Neural cell (in vitro differentiated cells): ENCODE measurements at regions not wholly inside any gene's neighbourhood (a gene's known extent, or its start where the extent isn't known, plus 50 kb on each side); places are given as distances from the start of the nearest gene placed in this dataset.

Source experiments
- H2AFZ ChIP-seq: fragments of 200-600, 300-800 bp; sonication (generic), shearing (Covaris generic); 2 replicates; pipeline ENCODE4 v1.6.0; 2014; ENCODE audit warnings: low read depth, mild to moderate bottlenecking, antibody characterized with exemption, low read length, moderate library complexity
- H3F3A ChIP-seq: fragments of 200-600 bp; shearing (Covaris generic); 2 replicates; pipeline ENCODE4 v1.6.1; 2016; ENCODE audit warnings: mild to moderate bottlenecking, moderate library complexity, mixed read lengths, antibody characterized with exemption, low read length; ENCODE audit not compliant: insufficient read depth, poor library complexity, severe bottlenecking
- H3K27ac ChIP-seq: fragments of 200-600, 300-800 bp; sonication (generic), shearing (Covaris generic); 2 replicates; pipeline ENCODE4 v1.5.1; 2014; ENCODE audit warnings: mild to moderate bottlenecking, low read length, moderate library complexity
- H3K27me3 ChIP-seq: fragments of 300-800, 200-600 bp; sonication (generic), shearing (Covaris generic); 2 replicates; pipeline ENCODE4 v1.6.0; 2014; ENCODE audit warnings: mild to moderate bottlenecking, low read depth, low read length, moderate library complexity; ENCODE audit not compliant: insufficient read depth
- H3K36me3 ChIP-seq: fragments of 300-800, 200-600 bp; sonication (generic), shearing (Covaris generic); 2 replicates; pipeline ENCODE4 v1.5.1; 2014; ENCODE audit warnings: mild to moderate bottlenecking, antibody characterized with exemption, low read length, moderate library complexity; ENCODE audit not compliant: insufficient read depth
- H3K4me2 ChIP-seq: fragments of 300-800, 200-600 bp; sonication (generic), shearing (Covaris generic); 2 replicates; pipeline ENCODE4 v1.6.0; 2014; ENCODE audit warnings: mild to moderate bottlenecking, low read length
- H3K4me3 ChIP-seq: fragments of 300-800, 200-600 bp; sonication (generic), shearing (Covaris generic); 2 replicates; pipeline ENCODE4 v1.5.1; 2014; ENCODE audit warnings: mild to moderate bottlenecking, low read length, moderate library complexity
- H3K79me2 ChIP-seq: fragments of 200-600 bp; shearing (Covaris generic); replicated peaks from 2 replicates; pipeline ENCODE4 v1.6.0; 2014; ENCODE audit warnings: mild to moderate bottlenecking, low read length, moderate library complexity; ENCODE audit not compliant: insufficient read depth
- H3K9ac ChIP-seq: fragments of 300-800, 200-600 bp; sonication (generic), shearing (Covaris generic); 2 replicates; pipeline ENCODE4 v1.6.1; 2016; ENCODE audit warnings: mild to moderate bottlenecking, low read length, mixed read lengths
- H3K9me2 ChIP-seq: fragments of 200-600 bp; shearing (Covaris generic); 2 replicates; pipeline ENCODE4 v1.6.1; 2016; ENCODE audit warnings: mild to moderate bottlenecking, low read length, mixed read lengths; ENCODE audit not compliant: insufficient read depth
- H3K9me3 ChIP-seq: fragments of 200-600, 300-800 bp; sonication (generic), shearing (Covaris generic); 2 replicates; pipeline ENCODE4 v1.6.1; 2016; ENCODE audit warnings: mild to moderate bottlenecking, mixed run types, low read length, moderate library complexity, mixed read lengths
- H4K20me1 ChIP-seq: fragments of 200-600 bp; shearing (Covaris generic); 2 replicates; pipeline ENCODE4 v1.6.1; 2016; ENCODE audit warnings: mild to moderate bottlenecking, mixed run types; ENCODE audit not compliant: insufficient read depth
- CTCF ChIP-seq: fragments of 450-650 bp; IDR thresholded peaks from 2 replicates; pipeline ENCODE4 v1.5.1; 2014; ENCODE audit warnings: antibody characterized with exemption, mild to moderate bottlenecking, moderate library complexity; ENCODE audit not compliant: poor library complexity, severe bottlenecking
- EP300 ChIP-seq: fragments of 450-650 bp; conservative IDR thresholded peaks from 2 replicates; pipeline ENCODE4 v1.6.1; 2014; ENCODE audit warnings: antibody characterized with exemption, mild to moderate bottlenecking, moderate library complexity; ENCODE audit not compliant: poor library complexity, severe bottlenecking
- EZH2 ChIP-seq: fragments of 200-600, 300-800 bp; shearing (Covaris generic), sonication (generic); IDR thresholded peaks from 2 replicates; pipeline ENCODE4 v1.6.1; 2014; ENCODE audit warnings: antibody characterized with exemption, low read length, borderline replicate concordance, mild to moderate bottlenecking; ENCODE audit not compliant: insufficient read depth, poor library complexity, severe bottlenecking
- MXI1 ChIP-seq: fragments of 450-650 bp; conservative IDR thresholded peaks from 2 replicates; pipeline ENCODE4 v1.6.1; 2014; ENCODE audit warnings: antibody characterized with exemption, mild to moderate bottlenecking; ENCODE audit not compliant: poor library complexity, severe bottlenecking
- POLR2AphosphoS5 ChIP-seq: IDR thresholded peaks from 2 replicates; pipeline ENCODE4 v1.6.1; 2012
- RAD21 ChIP-seq: fragments of 450-650 bp; conservative IDR thresholded peaks from 2 replicates; pipeline ENCODE4 v1.6.1; 2014; ENCODE audit warnings: antibody characterized with exemption, mild to moderate bottlenecking, moderate library complexity
- REST ChIP-seq: IDR thresholded peaks from 2 replicates; pipeline ENCODE4 v1.6.1; 2012; ENCODE audit warnings: borderline replicate concordance
- SMC3 ChIP-seq: fragments of 450-650 bp; conservative IDR thresholded peaks from 2 replicates; pipeline ENCODE4 v1.6.1; 2014; ENCODE audit warnings: antibody characterized with exemption, mild to moderate bottlenecking, moderate library complexity; ENCODE audit not compliant: poor library complexity
- TAF1 ChIP-seq: IDR thresholded peaks from 2 replicates; pipeline ENCODE4 v1.6.1; 2012; ENCODE audit warnings: low read depth

- Histone ChIP-seq H3F3A (no peaks in the 10 kb centered on the region), H3K27me3 (no peaks in the 10 kb centered on the region), H3K36me3 (no peaks in the 10 kb centered on the region), H3K79me2 (no peaks in the 10 kb centered on the region), H3K27ac (no peak overlapping the region), H4K20me1 (no peaks in the 10 kb centered on the region), H3K4me2 (no peak overlapping the region), H3K9ac (no peak overlapping the region), H3K9me3 (no peaks in the 10 kb centered on the region), H3K4me3 (no peak overlapping the region), H3K9me2 (no peaks in the 10 kb centered on the region), H2AFZ (no peak overlapping the region)
- TF ChIP-seq CTCF (no peak), POLR2AphosphoS5 (no peak), TAF1 (no peak), SMC3 (no peak), REST (no peak), RAD21 (no peak), EZH2 (no peak), MXI1 (no peak), EP300 (no peak)
These were observed 1932.0 kb downstream of the SUCLG1 start for GRCh38 chr2:82527124-82527523.

GRCh38 chr2:82526277-82526676 is 1932.8 kb downstream of the SUCLG1 start:
- H3K4me3 ChIP-seq: no peak overlapping the region
- no peak overlapping the region for H2AFZ ChIP-seq
- H3K9me3 ChIP-seq: no peaks in the 10 kb centered on the region
- H3K9ac ChIP-seq: no peak overlapping the region
- no peaks in the 10 kb centered on the region for H3K36me3 ChIP-seq
- no peak overlapping the region for H3K4me2 ChIP-seq
- H4K20me1 ChIP-seq: no peaks in the 10 kb centered on the region
- no peak for TF ChIP-seq EP300
- no peak for TF ChIP-seq CTCF
- TF ChIP-seq TAF1: no peak
- TF ChIP-seq POLR2AphosphoS5: no peak
- no peak for TF ChIP-seq MXI1
- no peak for TF ChIP-seq SMC3
- TF ChIP-seq REST: no peak
- no peak for TF ChIP-seq EZH2
- TF ChIP-seq RAD21: no peak
- H3F3A ChIP-seq: no peaks in the 10 kb centered on the region
- H3K27me3 ChIP-seq: no peaks in the 10 kb centered on the region
- no peaks in the 10 kb centered on the region for H3K79me2 ChIP-seq
- H3K27ac ChIP-seq: no peak overlapping the region
- no peaks in the 10 kb centered on the region for H3K9me2 ChIP-seq
